Right renal cortex interstitium (tissue), 3 donors: ENCODE measurements at regions not wholly inside any gene's neighbourhood (a gene's known extent, or its start where the extent isn't known, plus 50 kb on each side); places are given as distances from the start of the nearest gene placed in this dataset.
A peak's percentile ranks its signal among the peaks of the same experiment; 100 is the strongest.

ENCODE experiments used
- DNase-seq, 3 donors: peaks; one replicate each; pipeline ENCODE4 v3.0.0-alpha.2; 2013; ENCODE audit warnings: low read depth in 3 of 3, low spot score in 2 of 3

DNA sequence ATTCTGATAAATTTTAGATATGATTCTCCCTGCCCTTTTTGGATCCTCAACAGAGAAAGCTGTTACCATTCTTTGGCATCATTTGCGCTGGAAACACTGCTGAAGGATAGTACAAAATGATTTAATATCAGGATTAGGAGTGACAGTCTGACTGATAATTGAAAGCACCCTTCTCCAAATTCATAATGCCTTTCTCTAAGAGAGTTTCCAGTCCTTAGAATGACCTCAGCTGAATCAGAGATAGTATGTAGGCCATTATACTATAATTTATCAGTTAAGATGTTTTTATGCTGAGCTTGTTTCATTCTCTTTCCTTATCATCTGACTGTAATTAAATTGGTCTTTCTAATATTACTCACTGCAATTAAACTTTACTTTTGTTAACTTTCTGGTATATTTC is 166.7 kb downstream of the ZNF326 start:
- no peak for DNase-seq

DNA sequence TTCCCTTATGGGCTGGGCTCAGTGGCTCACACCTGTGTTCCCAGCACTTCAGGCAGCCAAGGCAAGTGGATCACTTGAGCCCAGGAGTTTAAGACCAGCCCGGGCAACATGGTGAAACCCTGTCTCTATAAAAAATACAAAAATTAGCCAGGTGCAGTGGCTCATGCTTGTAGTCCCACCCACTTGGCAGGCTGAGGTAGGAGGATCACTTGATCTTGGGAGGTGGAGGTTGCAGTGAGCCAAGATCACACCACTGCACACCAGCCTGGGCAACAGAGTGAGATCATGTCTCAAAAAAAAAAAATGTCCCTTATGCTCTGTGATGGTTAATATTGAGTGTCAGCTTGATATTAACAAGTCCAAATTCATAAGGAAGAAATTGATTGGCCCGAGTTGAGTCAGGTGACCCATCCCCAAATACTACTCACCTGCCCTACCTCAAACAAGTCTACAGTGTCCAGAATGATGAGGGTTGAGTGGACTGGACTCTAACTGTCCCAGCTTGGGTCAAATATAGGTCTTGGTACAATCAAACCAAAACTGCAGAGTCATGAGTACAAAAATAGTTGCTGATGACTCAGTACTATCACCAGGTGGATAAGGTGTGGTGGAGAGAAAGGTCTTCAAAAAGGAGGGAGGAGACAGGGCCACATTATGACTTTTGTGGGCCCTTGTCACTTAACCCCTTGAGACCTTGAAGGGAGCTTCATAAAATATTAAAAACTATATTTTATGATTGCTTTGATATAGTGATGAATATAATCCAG is 161.0 kb downstream of the ZNF326 start:
- no peak for DNase-seq

GRCh38 chr1:90154711-90155110 is 159.8 kb downstream of the ZNF326 start:
- DNase-seq: no peak

GRCh38 chr1:90149101-90149500 is 154.2 kb downstream of the ZNF326 start:
- no peak for DNase-seq

- no peak for DNase-seq
Measured at GRCh38 chr1:90147093-90147492, 152.2 kb downstream of the ZNF326 start.

GRCh38 chr1:90144820-90145219 is 149.9 kb downstream of the ZNF326 start:
- no peak for DNase-seq

DNA sequence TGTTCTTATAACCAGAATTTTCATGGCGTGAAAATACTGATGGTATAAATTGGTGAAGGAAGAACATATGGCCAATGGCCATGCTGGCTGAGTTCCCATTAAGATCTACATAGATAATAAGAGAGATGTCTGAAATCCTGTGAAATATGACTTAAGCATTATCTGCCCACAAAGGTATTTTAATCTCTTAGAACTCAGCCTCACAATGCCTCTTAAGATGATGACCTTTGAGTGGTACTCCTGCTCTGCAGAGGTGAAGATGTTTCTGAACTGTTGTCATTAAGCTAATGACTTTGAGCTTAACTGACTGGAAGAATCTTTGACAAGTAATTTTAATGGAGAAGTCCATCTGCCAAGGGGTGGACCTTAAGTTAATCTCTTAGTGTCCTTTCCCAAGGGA is 148.7 kb downstream of the ZNF326 start:
- DNase-seq: no peak

GRCh38 chr1:90142697-90143096 is 147.8 kb downstream of the ZNF326 start:
- DNase-seq: no peak

GRCh38 chr1:90139837-90140236 is 144.9 kb downstream of the ZNF326 start:
- no peak for DNase-seq

GRCh38 chr1:90135286-90135685 is 140.4 kb downstream of the ZNF326 start:
- no peak for DNase-seq

DNA sequence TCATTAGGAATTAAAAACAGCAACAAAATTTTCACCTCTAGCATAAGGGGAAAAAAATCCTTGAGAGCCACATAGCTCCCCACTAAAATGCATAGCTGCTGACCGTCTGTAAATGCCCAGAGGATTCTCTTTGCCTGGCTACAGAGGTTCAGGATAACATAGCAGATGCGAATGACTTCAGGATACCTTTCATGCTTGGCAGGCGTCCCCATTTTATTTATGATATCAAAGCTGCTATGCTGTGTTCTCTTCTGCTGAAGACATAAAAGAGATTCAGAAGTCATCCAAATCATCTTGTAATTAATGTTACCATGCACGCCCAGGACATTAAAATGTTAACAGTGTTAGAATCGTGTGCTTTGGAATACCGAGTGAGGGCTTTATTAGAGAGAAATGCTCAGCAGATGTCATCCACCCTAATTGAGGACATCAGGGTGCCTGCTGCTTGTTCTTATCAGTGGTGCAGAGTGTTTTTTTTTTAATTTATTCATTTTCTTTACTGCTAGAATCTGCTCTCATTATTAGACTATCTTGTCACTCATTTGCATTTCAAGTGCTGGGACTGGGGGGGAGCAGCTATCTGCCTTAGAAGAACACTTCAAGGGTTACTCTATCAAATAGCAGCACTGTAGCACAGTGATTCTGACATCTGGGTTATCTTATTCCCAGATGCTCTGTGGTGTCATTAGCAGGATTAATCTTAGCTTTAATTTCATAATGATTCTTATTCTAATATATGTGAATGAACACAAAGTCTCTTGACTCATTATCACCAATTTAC is 139.5 kb downstream of the ZNF326 start:
- no peak for DNase-seq

DNA sequence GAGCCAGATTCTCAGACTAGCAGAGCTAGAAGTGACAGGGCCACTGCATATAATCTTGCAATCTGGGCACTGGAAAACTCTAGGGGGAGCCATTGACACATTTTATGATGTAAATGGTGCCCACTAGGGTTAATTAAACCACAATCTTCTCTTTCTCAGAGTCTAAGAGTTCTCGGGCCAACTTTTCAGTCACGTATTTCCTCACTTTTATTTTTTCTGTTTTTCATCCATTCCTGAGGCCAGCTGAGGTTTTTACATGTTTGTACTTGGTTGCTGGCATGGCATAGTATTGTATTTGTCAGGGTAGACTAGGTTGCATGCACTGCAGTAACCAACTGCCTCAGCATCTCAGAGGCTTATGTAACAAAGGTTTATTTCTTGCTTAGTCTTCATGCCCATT is 138.2 kb downstream of the ZNF326 start:
- peak in 2 of 3 donors; percentile 10 to 23 for DNase-seq

GRCh38 chr1:90132306-90132705 is 137.4 kb downstream of the ZNF326 start:
- no peak for DNase-seq

GRCh38 chr1:90127288-90127953 is 132.5 kb downstream of the ZNF326 start:
- no peak for DNase-seq

GRCh38 chr1:90126834-90127233 is 131.9 kb downstream of the ZNF326 start:
- no peak for DNase-seq

- DNase-seq: no peak
Measured at GRCh38 chr1:90122654-90123340, 127.9 kb downstream of the ZNF326 start.

GRCh38 chr1:90114521-90115141 is 119.7 kb downstream of the ZNF326 start:
- peak in 2 of 3 donors; percentile 23 to 33 for DNase-seq

DNA sequence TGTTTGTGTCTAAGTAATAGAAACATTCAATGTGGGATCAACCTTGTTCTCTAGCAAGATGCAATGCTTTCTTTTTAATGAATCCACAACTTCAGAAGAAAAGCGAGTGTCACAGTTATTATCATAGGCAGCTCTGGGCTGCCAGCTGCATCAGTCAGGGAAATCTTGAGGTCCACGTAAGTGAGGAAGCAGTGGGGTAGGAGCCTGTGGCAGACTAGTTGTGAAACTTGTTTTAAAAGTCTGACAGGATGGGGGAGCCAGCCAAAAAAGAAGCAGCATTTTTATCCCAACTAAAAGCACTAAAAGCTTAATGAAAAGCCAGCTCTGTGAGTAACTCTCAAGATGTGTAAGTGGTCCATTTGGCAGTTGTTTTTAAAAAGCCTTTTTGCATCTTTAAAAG is 113.1 kb downstream of the ZNF326 start:
- DNase-seq: no peak

DNA sequence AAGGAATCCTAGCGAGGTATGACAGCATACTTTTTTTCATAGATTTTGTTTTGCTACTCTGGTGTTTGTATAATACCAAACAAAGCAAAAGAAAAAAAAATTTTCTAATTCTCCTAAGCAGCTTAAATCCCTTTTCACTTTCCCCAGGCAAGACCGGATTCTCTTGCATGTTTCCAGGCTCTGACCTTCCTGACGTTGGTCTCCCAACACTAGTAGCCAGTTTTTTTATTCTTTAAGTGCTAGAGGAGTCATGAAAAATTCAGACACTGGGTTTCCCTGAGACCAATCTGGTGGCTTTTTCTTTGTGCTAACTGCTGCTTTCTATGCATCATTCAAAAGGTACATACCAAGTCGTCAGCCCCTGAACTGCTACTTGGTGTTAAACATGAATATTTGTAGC is 111.4 kb downstream of the ZNF326 start:
- DNase-seq: no peak

GRCh38 chr1:90104941-90105538 is 110.1 kb downstream of the ZNF326 start:
- no peak for DNase-seq
